Sigmoid colon (tissue), 4 donors: ENCODE measurements at regions not wholly inside any gene's neighbourhood (a gene's known extent, or its start where the extent isn't known, plus 50 kb on each side); places are given as distances from the start of the nearest gene placed in this dataset.

Source experiments
- POLR2A ChIP-seq, 2 donors: fragments of 450-650 bp; IDR thresholded peaks; one replicate each; pipeline ENCODE4 v1.6.1; 2016; ENCODE audit warnings: antibody characterized with exemption in 2 of 2, mild to moderate bottlenecking in 2 of 2, moderate library complexity in 2 of 2
- POLR2AphosphoS5 ChIP-seq, 4 donors: sonication (generic); formaldehyde crosslinking; IDR thresholded peaks; one replicate each; pipeline ENCODE4 v1.6.1; 2017; ENCODE audit warnings: antibody characterized with exemption in 4 of 4
- TF ChIP-seq, protein P1 (sequence below), 4 experiments: fragments of 450-650 bp in 3 of 4; fragments of 200-600 bp in 1 of 4; IDR thresholded peaks; one replicate each; pipeline ENCODE4 v1.5.1; 2016 to 2019; ENCODE audit warnings: antibody characterized with exemption in 4 of 4, mild to moderate bottlenecking in 3 of 4, moderate library complexity in 2 of 4

DNA sequence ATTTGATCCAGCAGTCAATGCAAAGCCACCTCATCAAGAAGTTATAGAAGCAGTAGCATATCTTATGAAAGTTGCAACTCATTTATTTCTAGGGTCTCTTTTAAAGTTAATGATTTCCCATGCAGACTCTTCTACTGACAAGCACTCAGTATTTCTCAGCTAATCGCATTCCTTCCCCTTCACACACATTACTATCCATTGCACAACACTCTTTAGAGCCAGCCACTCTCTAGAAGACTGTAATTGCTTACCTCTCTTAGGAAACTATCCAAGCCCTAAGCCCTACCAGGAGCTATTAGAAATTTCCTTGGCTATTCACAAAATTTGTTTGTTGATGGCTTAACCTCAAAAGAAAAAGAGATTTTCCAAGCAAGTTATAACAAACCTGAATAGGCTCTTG lies 106.0 kb downstream of the ADAMTS1 start:
- TF ChIP-seq, protein P1, sequence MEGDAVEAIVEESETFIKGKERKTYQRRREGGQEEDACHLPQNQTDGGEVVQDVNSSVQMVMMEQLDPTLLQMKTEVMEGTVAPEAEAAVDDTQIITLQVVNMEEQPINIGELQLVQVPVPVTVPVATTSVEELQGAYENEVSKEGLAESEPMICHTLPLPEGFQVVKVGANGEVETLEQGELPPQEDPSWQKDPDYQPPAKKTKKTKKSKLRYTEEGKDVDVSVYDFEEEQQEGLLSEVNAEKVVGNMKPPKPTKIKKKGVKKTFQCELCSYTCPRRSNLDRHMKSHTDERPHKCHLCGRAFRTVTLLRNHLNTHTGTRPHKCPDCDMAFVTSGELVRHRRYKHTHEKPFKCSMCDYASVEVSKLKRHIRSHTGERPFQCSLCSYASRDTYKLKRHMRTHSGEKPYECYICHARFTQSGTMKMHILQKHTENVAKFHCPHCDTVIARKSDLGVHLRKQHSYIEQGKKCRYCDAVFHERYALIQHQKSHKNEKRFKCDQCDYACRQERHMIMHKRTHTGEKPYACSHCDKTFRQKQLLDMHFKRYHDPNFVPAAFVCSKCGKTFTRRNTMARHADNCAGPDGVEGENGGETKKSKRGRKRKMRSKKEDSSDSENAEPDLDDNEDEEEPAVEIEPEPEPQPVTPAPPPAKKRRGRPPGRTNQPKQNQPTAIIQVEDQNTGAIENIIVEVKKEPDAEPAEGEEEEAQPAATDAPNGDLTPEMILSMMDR (IDR thresholded peaks at IDR 0.05) = no peak
- no peak for TF ChIP-seq POLR2A (IDR thresholded peaks at IDR 0.05)
- no peak for TF ChIP-seq POLR2AphosphoS5 (IDR thresholded peaks at IDR 0.05)
